IMR-90 (cell line): ENCODE measurements at regions not wholly inside any gene's neighbourhood (a gene's known extent, or its start where the extent isn't known, plus 50 kb on each side); places are given as distances from the start of the nearest gene placed in this dataset.

Experiments
- ATAC-seq: fragments of 200-7000 bp; cut with Tn5 transposase; 2 replicates; pipeline ENCODE4 v1.9.1; 2020; ENCODE audit warnings: low read depth, mild to moderate bottlenecking, moderate library complexity
- BruUV-seq: library from RNA; stranded (reverse); fragments of 400-500 nt; replicated peaks from 2 replicates; lab custom pipeline; 2021; lab: Mats Ljungman, UMichigan
- CTCF ChIA-PET: fragments of 300-600 bp; formaldehyde crosslinking; extraction: SDS; loops from one replicate; lab custom pipeline; 2021; ENCODE audit warnings: antibody characterized with exemption; lab: Yijun Ruan, JAX
- POLR2A ChIA-PET: fragments of 300-600 bp; sonication (Branson Sonifier 250); formaldehyde crosslinking; loops from one replicate; lab custom pipeline; 2022; ENCODE audit warnings: antibody characterized with exemption; ENCODE audit not compliant: unreplicated experiment; lab: Charles Lee
- DNase-seq: peaks from one replicate; pipeline ENCODE4 v3.0.0; 2013
- H2AFZ ChIP-seq: replicated peaks from 2 replicates; pipeline ENCODE3; 2013; ENCODE audit warnings: low read length, mild to moderate bottlenecking; ENCODE audit not compliant: poor library complexity
- H2AK5ac ChIP-seq: 2 replicates; pipeline ENCODE4 v1.6.1; 2013; ENCODE audit warnings: low read depth, low read length, inconsistent platforms
- H2AK9ac ChIP-seq: replicated peaks from 2 replicates; pipeline ENCODE3; 2013; ENCODE audit warnings: mild to moderate bottlenecking, low read depth, low read length, moderate library complexity; ENCODE audit not compliant: poor library complexity
- H2BK120ac ChIP-seq: 2 replicates; pipeline ENCODE4 v1.6.1; 2013; ENCODE audit warnings: low read depth, low read length, inconsistent platforms
- H2BK15ac ChIP-seq: 3 replicates; pipeline ENCODE4 v1.6.1; 2013; ENCODE audit warnings: low read depth, low read length, inconsistent platforms
- H2BK20ac ChIP-seq: 2 replicates; pipeline ENCODE4 v1.6.1; 2013; ENCODE audit warnings: low read depth, mild to moderate bottlenecking, inconsistent platforms, low read length, moderate library complexity
- H2BK5ac ChIP-seq: 2 replicates; pipeline ENCODE4 v1.6.1; 2013; ENCODE audit warnings: mild to moderate bottlenecking, low read depth, low read length, inconsistent platforms; ENCODE audit not compliant: poor library complexity, severe bottlenecking
- H3K14ac ChIP-seq: replicated peaks from 2 replicates; pipeline ENCODE4 v1.6.1; 2013; ENCODE audit warnings: low read depth, low read length, inconsistent platforms
- H3K18ac ChIP-seq: 2 replicates; pipeline ENCODE4 v1.6.1; 2013; ENCODE audit warnings: low read depth, low read length, control low read depth
- H3K23ac ChIP-seq: 2 replicates; pipeline ENCODE4 v1.6.1; 2013; ENCODE audit warnings: low read depth, low read length, inconsistent platforms
- H3K27ac ChIP-seq: 2 replicates; pipeline ENCODE4 v1.5.1; 2013; ENCODE audit warnings: mild to moderate bottlenecking, control low read depth, low read length; ENCODE audit not compliant: insufficient read depth
- H3K27me3 ChIP-seq: 2 replicates; pipeline ENCODE4 v1.6.1; 2013; ENCODE audit warnings: low read length; ENCODE audit not compliant: control insufficient read depth, insufficient read depth
- H3K36me3 ChIP-seq: 2 replicates; pipeline ENCODE4 v1.6.1; 2013; ENCODE audit warnings: low read length, mixed read lengths; ENCODE audit not compliant: control insufficient read depth, insufficient read depth
- H3K4ac ChIP-seq: 2 replicates; pipeline ENCODE4 v1.6.1; 2013; ENCODE audit warnings: low read depth, low read length, inconsistent platforms
- H3K4me1 ChIP-seq: 2 replicates; pipeline ENCODE4 v1.6.1; 2013; ENCODE audit warnings: low read length, mixed read lengths; ENCODE audit not compliant: control insufficient read depth, insufficient read depth
- H3K4me2 ChIP-seq: 2 replicates; pipeline ENCODE4 v1.6.1; 2013; ENCODE audit warnings: low read depth, mild to moderate bottlenecking, control low read depth, low read length, moderate library complexity
- H3K4me3 ChIP-seq: 2 replicates; pipeline ENCODE4 v1.5.1; 2013; ENCODE audit warnings: low read depth, mild to moderate bottlenecking, control low read depth, low read length, moderate library complexity; ENCODE audit not compliant: insufficient read depth
- H3K56ac ChIP-seq: 2 replicates; pipeline ENCODE4 v1.6.1; 2013; ENCODE audit warnings: low read length, inconsistent platforms; ENCODE audit not compliant: insufficient read depth; ENCODE audit errors: extremely low read depth
- H3K79me1 ChIP-seq, 2 experiments: 2 replicates each; pipeline ENCODE4 v1.6.1; 2013; ENCODE audit warnings: low read length in 2 of 2, inconsistent platforms in 1 of 2, low read depth in 1 of 2
- H3K9ac ChIP-seq: 2 replicates; pipeline ENCODE4 v1.6.1; 2013; ENCODE audit warnings: low read depth, low read length, control low read depth
- H3K9me1 ChIP-seq: 2 replicates; pipeline ENCODE4 v1.6.1; 2013; ENCODE audit warnings: low read length, inconsistent platforms; ENCODE audit not compliant: insufficient read depth
- H3K9me3 ChIP-seq: 2 replicates; pipeline ENCODE4 v1.6.1; 2013; ENCODE audit warnings: low read length; ENCODE audit not compliant: control insufficient read depth, insufficient read depth
- H4K20me1 ChIP-seq: 2 replicates; pipeline ENCODE4 v1.6.1; 2013; ENCODE audit warnings: low read length, inconsistent platforms; ENCODE audit not compliant: insufficient read depth
- H4K5ac ChIP-seq: 2 replicates; pipeline ENCODE4 v1.6.1; 2013; ENCODE audit warnings: mild to moderate bottlenecking, low read depth, low read length, control low read depth
- H4K8ac ChIP-seq, 2 experiments: 2 replicates each; pipeline ENCODE4 v1.6.1; 2013; ENCODE audit warnings: low read depth in 2 of 2, low read length in 2 of 2, control low read depth in 1 of 2, inconsistent platforms in 1 of 2
- H4K91ac ChIP-seq: 2 replicates; pipeline ENCODE4 v1.6.1; 2013; ENCODE audit warnings: low read depth, low read length, inconsistent platforms; ENCODE audit not compliant: insufficient read depth
- BHLHE40 ChIP-seq: fragments of 150-350 bp; IDR thresholded peaks from 2 replicates; pipeline ENCODE4 v1.6.1; 2016; ENCODE audit warnings: mild to moderate bottlenecking, low read depth, low read length
- CEBPB ChIP-seq: IDR thresholded peaks from 2 replicates; pipeline ENCODE4 v1.6.1; 2012; ENCODE audit warnings: low read depth, low read length, improper control_type of control experiment
- CHD1 ChIP-seq: IDR thresholded peaks from 2 replicates; pipeline ENCODE4 v1.6.1; 2012; ENCODE audit warnings: low read depth, low read length, improper control_type of control experiment
- CTCF ChIP-seq: conservative IDR thresholded peaks from 2 replicates; pipeline ENCODE4 v1.5.1; 2012; ENCODE audit warnings: mild to moderate bottlenecking, low read depth, low read length, improper control_type of control experiment
- MAFK ChIP-seq: IDR thresholded peaks from 2 replicates; pipeline ENCODE4 v1.6.1; 2012; ENCODE audit warnings: low read depth, low read length, improper control_type of control experiment
- NFE2L2 ChIP-seq: fragments of 150-350 bp; IDR thresholded peaks from 2 replicates; pipeline ENCODE4 v1.6.1; 2016; ENCODE audit warnings: low read depth, mild to moderate bottlenecking, low read length
- RFX5 ChIP-seq: IDR thresholded peaks from 2 replicates; pipeline ENCODE4 v1.8.0; 2012; ENCODE audit warnings: low read depth, mild to moderate bottlenecking, low read length, moderate library complexity
- SMC3 ChIP-seq: fragments of 150-350 bp; IDR thresholded peaks from 2 replicates; pipeline ENCODE4 v1.6.1; 2016; ENCODE audit warnings: low read depth, mild to moderate bottlenecking, antibody characterized with exemption, low read length, moderate library complexity
- USF2 ChIP-seq: fragments of 150-350 bp; IDR thresholded peaks from 2 replicates; pipeline ENCODE4 v1.6.1; 2017; ENCODE audit warnings: mild to moderate bottlenecking, antibody characterized with exemption, low read length, low read depth
- WGBS, 2 experiments: methylation state at CpG; one replicate each; pipeline versions ENCODE4 v1.1.5 to v1.1.7; 2013; ENCODE audit warnings: missing lambda C conversion rate in 2 of 2; ENCODE audit not compliant: insufficient read length in 1 of 2; ENCODE audit errors: extremely low coverage in 2 of 2; 5-methylcytosine and 5-hydroxymethylcytosine counted together
- dilution Hi-C: fragments of 300-500 bp; cut with HindIII; formaldehyde crosslinking; loops from one replicate; pipeline ENCODE4 v1.14.3; 2018; ENCODE audit warnings: low sequenced_read_pairs; ENCODE audit not compliant: unreplicated experiment
- in situ Hi-C: fragments of 300-500 bp; cut with MboI; formaldehyde crosslinking; loops from 3 replicates; pipeline ENCODE4 v1.14.3; 2019; ENCODE audit warnings: low sequenced_read_pairs, inconsistent platforms, mixed read lengths
- intact Hi-C: fragments of 100-400 bp; cut with micrococcal nuclease; formaldehyde crosslinking; loops from 2 replicates; pipeline ENCODE4 v1.10.0; 2022

GRCh38 chr1:105436589-105437259 is 1619.8 kb upstream of the PRMT6 start:
- no peak overlapping the region for H2AK5ac ChIP-seq
- in situ Hi-C loops (no loop called here), dilution Hi-C loops (no loop called here), intact Hi-C loops (no loop called here)
- H2BK15ac ChIP-seq, result no peak overlapping the region
- H4K5ac ChIP-seq, result no peak overlapping the region
- POLR2A ChIA-PET, result no interaction called here
- no peak overlapping the region for H4K8ac ChIP-seq
- no peak overlapping the region for H2BK20ac ChIP-seq
- H3K4me2 ChIP-seq, result no peak overlapping the region
- no peak overlapping the region for H3K27ac ChIP-seq
- CTCF ChIA-PET, result no interaction called here
- H3K9ac ChIP-seq, result no peak overlapping the region
- no peak overlapping the region for H4K91ac ChIP-seq
- TF ChIP-seq SMC3 (no peak), NFE2L2 (no peak), CTCF (no peak), USF2 (no peak), BHLHE40 (no peak), MAFK (no peak), RFX5 (no peak), CEBPB (no peak), CHD1 (no peak)
- H3K27me3 ChIP-seq, result no peaks in the 10 kb centered on the region
- no peak for DNase-seq
- no peak overlapping the region for H2AK9ac ChIP-seq
- ATAC-seq, result no peak
- H3K4me3 ChIP-seq, result no peak overlapping the region
- no peak overlapping the region for H2AFZ ChIP-seq
- H3K14ac ChIP-seq, result no peak overlapping the region
- no peaks in the 10 kb centered on the region for H4K20me1 ChIP-seq
- no peak overlapping the region for H3K56ac ChIP-seq
- no peak overlapping the region for H3K18ac ChIP-seq
- peaks cover 6% of the 10 kb centered on the region for H3K9me3 ChIP-seq
- no peak overlapping the region for H2BK5ac ChIP-seq
- no peaks in the 10 kb centered on the region for H3K79me1 ChIP-seq
- 58% methylated on average over 4 of the region's 7 CpGs; no CpG with 5 or more reads in 1 of the 2 experiments for whole genome bisulfite sequencing, 2 experiments
- no peaks in the 10 kb centered on the region for H3K9me1 ChIP-seq
- H3K4me1 ChIP-seq, result no peaks in the 10 kb centered on the region
- H3K4ac ChIP-seq, result no peak overlapping the region
- H3K36me3 ChIP-seq, result no peaks in the 10 kb centered on the region
- no peak overlapping the region for H2BK120ac ChIP-seq
- BruUV-seq, result no TSS peak
- H3K23ac ChIP-seq, result no peak overlapping the region
